GM18870 (cell line): ENCODE measurements at regions not wholly inside any gene's neighbourhood (a gene's known extent, or its start where the extent isn't known, plus 50 kb on each side); places are given as distances from the start of the nearest gene placed in this dataset.

ENCODE experiments used
- ATAC-seq: cut with Tn5 transposase; IDR thresholded peaks from one replicate; pipeline ENCODE4 v1.9.1; 2021; ENCODE audit warnings: moderate library complexity; ENCODE audit not compliant: unreplicated experiment

DNA sequence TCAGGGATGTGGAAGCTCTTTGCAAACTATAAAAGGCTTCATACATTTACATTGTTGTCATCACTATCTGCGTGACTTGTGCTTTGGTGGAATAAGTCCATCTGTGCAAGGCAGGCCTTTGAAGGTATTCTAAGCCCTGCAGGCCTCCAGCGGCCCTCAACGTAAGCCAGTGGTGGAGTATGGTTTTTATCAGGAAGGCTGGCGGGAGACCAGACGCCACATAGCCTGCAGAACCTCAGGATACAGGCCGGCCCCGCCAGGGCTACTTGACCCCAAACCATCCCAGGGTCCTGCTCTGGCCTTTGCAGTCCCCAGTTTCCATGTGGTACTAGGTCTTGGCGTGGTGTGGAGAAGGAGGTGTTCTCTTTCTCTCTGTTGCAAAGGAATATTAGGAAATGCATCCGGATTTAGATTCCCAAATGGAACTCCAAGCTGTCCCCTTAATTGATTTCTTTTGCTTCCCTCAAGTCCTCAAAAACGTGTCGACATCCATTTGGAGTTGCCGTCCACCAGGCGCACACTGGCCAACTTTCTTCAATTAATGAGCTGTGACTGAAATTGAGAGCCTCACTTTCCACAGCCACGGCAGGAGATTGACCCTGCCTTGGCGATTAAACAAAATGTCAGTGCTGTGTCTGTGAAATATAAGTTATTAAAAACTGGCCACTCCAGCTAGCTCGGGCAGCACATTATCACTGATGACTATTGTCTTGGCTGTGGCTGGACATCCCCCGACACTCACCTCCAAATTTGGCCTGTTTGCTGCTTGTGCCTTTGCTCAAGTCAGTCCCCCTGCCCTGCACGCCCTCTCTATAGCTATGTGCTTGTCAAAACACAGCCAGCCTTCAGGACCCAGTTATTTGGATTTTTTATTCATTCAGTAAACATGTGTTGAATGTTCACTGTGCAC is 239.8 kb upstream of the TLE3 start:
- no peak for ATAC-seq

DNA sequence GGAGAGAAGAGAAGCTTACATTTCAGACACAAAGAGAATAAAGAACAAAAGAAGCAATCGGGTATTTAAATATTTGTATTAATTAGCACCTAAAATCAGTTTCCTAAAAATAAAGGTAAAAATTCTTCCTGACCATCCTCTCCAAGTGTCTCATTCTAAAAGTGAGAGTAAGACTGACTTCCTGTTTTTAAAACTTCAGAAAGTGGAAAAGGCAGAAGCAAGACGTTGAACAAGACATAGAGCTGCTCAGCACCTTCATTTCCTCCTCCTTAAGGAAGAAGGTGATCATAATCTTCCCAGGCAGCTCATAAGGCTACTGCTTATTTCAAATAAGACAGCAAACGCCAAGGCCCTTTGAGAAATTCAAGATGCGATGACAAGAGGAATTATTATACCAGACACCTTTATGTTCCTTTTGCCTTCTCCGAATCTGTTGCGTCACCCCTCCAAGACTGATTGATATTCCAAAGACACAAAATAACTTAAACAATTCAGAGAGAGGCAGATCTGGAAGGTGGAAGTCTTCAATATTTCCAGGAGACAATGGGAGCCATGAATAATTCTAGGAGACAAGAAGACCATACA is 238.8 kb upstream of the TLE3 start:
- no peak for ATAC-seq

GRCh38 chr15:70334286-70334685 is 236.6 kb upstream of the TLE3 start:
- no peak for ATAC-seq

GRCh38 chr15:70329179-70329578 is 231.5 kb upstream of the TLE3 start:
- ATAC-seq: no peak

DNA sequence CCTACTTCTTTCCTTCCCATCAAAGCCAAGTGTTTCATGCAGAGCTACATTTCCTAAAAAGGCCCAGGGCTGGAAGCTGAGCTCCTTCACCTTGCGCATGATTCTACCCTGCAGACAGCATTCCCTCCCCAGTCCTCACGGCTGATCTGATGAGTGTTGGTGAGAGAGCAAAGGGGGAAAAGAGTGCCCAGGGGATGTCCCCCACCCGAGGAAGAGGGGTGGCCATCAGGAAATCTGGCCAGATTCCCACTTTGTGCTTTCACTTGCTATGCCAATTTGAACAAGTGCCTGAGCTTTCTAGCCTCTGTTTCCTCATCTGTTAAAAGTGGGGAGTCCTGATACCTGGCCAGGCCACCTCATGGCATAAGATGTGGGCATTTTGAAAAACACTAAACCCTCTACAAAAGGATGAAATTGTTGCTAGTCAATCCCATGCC is 231.0 kb upstream of the TLE3 start:
- no peak for ATAC-seq

- ATAC-seq: no peak
Measured at GRCh38 chr15:70327856-70328678, 230.3 kb upstream of the TLE3 start.

- no peak for ATAC-seq
Measured at GRCh38 chr15:70327328-70327855, 229.7 kb upstream of the TLE3 start.

GRCh38 chr15:70324001-70324974 is 226.6 kb upstream of the TLE3 start:
- ATAC-seq: no peak

DNA sequence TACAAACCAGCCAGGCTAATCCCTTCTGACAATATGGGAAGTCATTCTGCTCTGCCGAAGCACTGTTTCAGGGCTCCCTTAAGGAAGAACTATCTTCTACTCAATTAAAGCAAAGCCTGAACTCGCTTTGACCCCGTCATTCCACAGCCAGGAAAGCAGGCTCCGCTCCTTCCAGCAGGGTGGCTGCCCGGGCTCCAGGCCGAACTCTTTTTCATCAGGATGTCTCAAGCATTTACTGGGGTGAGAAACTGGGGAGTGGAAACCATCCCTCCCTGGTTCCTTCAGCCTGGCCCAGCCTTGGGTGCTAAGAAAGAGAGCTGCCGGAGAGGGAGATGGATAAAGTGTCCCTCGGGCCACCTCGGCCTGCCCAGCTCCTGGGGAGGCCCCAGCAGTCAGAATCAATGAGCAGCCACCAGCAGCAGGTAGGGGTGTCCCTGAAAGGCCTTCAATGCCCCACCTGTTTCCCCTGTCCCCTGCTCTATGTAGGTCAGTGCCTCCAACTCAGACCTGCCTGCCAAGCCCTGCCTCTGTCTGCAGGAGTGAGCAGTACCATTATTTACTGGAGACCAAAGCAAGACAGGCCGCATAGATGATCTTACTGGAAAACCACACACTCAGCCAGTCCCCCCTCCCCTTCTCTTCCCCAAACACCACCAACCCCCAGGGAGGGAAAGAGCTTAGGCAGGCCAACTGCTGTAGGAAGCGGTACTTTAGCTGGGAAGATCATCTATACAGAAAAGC is 225.6 kb upstream of the TLE3 start:
- ATAC-seq: no peak

GRCh38 chr15:70322051-70322668 is 224.4 kb upstream of the TLE3 start:
- no peak for ATAC-seq

- ATAC-seq: no peak
Measured at GRCh38 chr15:70321172-70321819, 223.6 kb upstream of the TLE3 start.

GRCh38 chr15:70320482-70320881 is 222.8 kb upstream of the TLE3 start:
- ATAC-seq: no peak

DNA sequence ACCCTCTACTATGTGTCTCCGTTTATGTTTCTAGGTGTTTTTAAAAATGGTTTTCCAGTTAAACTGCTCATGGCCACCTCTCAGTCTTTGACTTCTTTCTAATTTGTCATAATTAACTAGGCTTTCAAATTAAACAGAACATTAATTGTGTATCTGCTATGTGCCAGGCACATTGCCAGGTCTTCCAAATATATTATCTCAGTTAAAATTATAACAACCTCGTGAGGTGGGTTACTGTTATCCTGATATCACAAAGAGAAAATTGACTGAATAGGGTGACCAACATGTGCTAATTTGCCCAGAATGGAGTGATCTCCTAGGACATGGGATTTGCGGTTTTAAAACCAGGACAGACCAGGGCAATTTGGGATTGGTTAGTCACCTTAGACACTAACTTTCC is 222.4 kb upstream of the TLE3 start:
- ATAC-seq: no peak

DNA sequence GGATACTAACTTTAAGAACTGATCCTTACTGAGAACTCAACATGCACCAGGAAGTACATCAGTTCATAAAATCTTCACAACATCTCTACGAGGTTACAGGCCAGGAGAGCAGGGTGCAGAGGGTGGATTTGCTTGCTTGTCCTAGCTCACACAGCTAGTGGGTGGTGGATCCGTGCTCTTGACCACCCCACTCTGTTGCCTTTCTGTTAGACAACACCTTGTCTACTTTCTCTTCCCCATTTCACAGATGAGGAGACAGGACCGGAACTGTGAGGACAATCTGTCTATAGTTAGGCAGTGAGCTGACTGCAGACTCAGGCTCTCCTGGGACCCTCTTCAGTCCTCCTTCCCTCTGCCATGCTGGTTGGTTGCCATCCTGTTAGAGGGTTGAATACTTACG is 221.7 kb upstream of the TLE3 start:
- ATAC-seq: peak; percentile 67

DNA sequence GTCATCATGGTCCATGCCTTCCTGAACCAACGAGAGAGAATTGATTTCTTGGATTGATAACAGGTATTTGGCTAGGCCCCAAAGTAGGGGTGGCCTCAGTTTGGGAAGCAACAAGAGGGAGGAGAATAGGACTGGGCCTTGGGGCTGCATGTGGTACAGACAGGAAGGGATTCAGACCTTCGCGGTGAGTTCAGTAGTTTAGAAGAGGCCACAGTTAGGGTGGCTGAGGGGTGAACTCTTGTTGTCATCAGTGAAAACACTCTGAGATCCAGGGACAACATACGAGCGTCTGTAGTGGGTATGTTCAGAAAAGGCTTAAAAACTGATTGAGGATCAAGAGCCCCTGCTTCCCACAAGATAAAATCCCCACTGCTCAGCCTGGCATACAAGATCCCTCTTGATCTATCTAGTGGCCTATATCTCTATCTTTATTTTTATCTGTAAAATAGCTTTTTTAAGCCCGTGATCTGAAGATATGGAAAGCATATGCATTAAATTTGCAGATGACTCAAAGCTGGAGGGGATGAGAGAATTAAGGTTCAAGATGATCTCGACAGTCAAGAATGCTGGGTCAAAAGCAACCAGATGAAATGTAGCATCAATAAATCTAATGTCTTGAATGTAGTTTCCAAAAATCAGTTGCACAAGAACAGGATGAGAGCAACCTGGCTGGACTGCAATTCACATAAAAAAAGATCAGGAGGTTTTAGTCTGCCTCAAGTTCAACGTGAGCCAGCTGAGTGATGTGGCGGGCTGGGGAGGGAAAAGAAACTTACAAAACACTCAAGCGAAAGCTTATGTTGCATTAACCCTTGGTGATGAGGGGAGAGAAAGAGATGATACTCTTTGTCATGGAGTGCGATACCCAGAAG is 221.1 kb upstream of the TLE3 start:
- no peak for ATAC-seq

DNA sequence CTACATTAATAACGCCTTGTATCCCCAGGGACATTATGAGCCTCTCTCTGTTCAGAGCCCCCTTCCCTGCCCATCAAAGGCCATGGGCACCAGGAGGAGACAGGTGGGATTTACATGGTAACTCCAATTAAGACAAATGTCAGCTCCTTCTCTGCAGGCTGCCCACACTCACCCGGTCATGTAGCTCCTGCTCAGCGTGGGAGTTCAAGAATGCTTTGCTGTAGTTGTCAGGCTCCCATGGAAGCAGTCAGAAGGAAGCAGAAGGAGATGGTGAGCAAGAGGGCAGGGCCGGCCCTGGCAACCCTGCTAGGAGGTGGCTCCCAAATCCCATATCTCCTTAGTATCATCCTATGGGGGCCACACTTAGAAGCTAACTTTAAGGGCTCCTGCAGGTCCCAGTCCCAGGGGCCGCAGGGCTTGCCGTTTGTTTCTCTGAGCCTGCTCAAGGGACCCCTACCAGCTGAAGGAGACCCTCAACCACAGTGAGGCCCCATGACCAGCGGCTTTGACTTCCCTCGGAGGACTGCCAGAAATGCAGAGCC is 218.4 kb upstream of the TLE3 start:
- ATAC-seq: no peak

DNA sequence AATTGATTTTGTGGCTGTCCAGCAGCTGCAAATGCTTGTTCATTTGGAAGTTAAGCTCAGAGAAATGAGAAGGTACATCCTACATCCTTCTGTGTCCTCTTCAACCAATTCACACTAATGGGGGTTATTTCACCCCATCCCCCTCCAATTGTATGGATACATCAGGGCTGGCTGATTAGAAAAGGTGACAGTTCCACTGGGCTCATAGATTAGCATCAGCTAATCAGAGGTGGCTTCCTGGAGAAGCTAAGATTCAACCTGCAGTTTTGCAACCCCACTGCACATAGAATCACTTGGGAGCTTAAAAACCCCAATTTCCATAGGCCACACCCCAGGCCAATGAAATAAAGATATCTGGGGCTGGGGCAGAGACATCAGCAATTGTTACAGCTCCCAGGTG is 217.7 kb upstream of the TLE3 start:
- no peak for ATAC-seq
